NCI-H1930 (cell line): ENCODE measurements at regions not wholly inside any gene's neighbourhood (a gene's known extent, or its start where the extent isn't known, plus 50 kb on each side); places are given as distances from the start of the nearest gene placed in this dataset.
"Not testable (repeated sequence)": the region's sequence is repeated elsewhere in the genome, so short reads cannot be mapped to it uniquely, and the experiment has no call there.

Experiments
- DNase-seq, 2 experiments: peaks; one replicate each; lab custom pipeline; 2025; lab: John Stamatoyannopoulos, UW

GRCh38 chr10:16116404-16117304 is 256.3 kb upstream of the MINDY3 start:
- no peak for DNase-seq

GRCh38 chr10:16117305-16117695 is 257.0 kb upstream of the MINDY3 start:
- DNase-seq: no peak

GRCh38 chr10:16119445-16119844 is 259.1 kb upstream of the MINDY3 start:
- no peak for DNase-seq

DNA sequence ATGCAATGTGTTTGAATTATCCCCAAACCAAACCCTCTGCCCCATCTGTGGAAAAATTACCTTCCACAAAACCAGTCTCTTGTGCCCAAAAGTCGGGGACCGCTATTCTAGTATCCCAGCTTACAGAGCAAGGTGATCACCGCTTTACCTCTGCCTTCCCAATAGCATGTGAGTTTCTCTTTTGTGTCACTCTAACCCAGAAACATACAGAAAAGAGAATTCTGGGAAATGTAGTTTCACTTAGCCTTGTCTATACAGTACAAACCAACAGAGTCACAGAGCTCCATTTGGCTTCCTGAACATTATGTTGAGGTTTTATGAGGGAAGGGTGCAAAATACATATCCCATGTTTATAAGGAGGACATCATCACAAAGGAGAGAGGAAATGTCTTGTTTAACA is 260.3 kb upstream of the MINDY3 start:
- no peak for DNase-seq

GRCh38 chr10:16141499-16141898 is 281.2 kb upstream of the MINDY3 start:
- no peak for DNase-seq

DNA sequence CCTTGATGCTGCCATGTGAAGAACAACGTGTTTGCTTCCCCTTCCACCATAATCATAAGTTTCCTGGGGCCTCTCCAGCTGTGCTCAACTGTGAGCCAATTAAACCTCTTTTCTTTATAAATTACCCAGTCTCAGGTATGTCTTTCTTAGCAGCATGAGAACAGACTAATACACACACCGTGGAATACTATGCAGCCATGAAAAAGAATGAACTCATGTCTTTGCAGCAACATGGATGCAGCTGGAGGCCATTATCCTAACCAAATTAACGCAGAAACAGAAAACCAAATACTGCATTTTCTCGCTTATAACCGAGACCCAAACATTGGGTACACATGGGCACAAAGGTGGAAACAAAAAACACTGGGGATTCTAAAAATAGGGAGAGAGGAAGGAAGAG is 286.7 kb upstream of the MINDY3 start:
- no peak for DNase-seq

DNA sequence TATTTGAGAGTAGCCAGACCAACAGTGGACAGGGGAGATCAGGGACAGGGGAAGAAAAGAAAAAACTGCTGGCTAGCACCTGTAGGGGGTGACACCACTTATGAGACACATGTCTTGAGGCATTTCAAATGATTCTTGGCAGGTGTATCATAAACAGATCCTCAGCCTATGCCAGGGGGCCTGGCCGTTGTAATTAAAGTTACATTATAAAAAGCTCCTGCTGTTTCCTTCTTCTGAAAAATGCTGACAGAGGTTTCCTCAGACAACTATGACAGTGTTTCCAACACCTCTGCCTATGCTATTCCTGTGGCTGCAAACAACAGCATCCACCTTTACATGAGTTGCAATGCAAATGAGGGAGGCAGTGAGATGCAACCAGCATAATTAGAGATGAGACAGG is 281.0 kb upstream of the PTER start:
- no peak for DNase-seq

GRCh38 chr10:16156681-16157080 is 280.1 kb upstream of the PTER start:
- DNase-seq: no peak

DNA sequence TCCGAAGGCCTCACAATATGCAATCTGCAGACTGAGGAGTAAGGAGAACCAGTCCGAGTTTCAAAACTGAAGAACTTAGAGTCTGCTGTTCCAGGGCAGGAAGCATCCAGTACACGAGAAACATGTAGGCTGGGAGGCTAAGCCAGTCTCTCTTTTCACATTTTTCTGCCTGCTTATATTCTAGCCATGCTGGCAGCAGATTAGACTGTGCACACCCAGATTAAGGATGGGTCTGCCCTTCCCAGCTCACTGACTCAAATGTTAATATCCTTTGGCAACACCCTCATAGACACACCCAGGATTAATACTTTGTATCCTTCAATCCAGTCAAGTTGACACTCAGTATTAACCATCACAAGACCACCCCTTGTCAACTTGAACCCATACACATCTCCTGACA is 271.7 kb upstream of the PTER start:
- not testable (repeated sequence) for DNase-seq

DNA sequence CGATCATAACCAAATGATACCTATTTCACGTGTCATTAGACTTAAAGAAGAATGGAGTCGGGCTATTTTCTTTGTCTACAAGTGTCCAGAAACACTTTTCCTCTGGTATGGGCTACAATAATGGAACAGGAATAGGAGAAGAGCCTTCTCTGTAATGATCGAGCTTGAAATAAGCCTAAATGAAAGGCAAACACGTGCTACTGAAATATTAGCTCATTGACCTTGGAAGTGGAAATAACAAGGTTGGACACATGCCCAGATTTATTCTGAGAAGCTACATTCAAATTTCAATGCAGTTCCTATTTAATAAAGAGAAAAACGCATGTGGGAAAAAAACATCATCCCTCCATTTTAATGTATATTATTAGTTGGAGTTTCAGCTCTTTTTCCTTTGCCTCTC is 254.7 kb upstream of the PTER start:
- peak in 1 of 2 experiments; percentile 2 for DNase-seq

DNA sequence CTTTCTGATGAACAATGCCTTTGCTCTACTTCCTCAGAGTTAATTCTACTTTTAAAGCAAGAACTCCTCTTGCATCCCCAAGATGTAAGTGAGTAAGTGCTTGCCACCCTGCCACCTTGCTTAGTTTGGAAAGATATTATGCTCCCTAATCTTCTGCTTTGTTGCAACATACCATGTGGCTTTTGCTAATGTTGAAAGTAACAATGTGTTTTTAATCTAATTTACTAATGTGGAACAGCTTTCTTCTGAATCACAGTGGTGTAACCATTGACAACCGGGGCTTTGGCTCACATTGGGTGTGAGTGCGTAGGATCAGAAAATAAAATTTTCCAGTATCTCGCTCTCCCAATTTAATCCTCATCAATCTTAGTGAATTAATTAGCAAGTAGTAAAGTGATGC is 254.1 kb upstream of the PTER start:
- DNase-seq: no peak

DNA sequence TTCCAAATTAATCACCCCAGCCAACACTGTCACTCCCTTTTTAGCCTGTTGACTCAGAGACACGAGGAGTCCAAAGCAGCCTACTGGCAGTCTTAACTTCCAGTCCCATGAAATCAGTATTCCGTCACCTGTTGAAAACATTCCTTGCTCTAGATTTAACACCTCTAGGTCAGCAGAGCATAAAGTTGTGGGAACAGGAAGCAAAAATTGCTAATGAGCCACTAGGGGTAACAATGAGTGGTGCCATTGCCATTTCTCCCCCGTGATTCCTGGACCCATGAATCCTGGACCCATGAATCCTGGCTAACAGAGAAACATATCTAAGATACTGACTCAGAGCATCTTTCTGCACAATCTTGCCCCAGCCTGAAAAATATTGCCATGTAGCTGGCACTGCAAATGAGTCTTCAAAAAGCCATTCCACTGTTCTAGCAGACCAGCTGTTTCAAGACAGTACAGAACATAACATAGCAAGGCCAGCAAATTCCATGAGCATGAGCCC is 252.7 kb upstream of the PTER start:
- DNase-seq: no peak

- no peak for DNase-seq
These were observed 251.9 kb upstream of the PTER start for GRCh38 chr10:16184906-16185305.

DNA sequence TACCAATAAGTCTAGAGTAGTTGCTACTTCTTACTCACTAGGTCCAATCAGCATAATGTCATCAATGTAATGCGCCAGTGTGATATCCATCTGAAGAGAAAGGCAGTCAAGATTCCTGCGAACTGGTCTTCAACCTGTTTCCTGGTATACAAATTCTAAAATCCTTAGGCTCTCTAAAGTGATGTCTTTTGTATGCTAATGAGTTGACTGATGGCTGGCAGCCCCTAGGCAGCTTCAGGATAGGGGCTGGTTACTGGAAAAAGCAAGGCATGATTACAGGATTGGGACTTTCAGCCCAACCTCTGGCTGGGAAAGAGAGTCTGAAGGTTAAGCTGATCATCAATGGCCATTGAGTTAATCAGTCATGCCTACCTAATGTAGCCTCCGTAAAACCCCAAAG is 250.2 kb upstream of the PTER start:
- no peak for DNase-seq

- no peak for DNase-seq
These were observed 249.6 kb upstream of the PTER start for GRCh38 chr10:16187161-16187560.

DNA sequence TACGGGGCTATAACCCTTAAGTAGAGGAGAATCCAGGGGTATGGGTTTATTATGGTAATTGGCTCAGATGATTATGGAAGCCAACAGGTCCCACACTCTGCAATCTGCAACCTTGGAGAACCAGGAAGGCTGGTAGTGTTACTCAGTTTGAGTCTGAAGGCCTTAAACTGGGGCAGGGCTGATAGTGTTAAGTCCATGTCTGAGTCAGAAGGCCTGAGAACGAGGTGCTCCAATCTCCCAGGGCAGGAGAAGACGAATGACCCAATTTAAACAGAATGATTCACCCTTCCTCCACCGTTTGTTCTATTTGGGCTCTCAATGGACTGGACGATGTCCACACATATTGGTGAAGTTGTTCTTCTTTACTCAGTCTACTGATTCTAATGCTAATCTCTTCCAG is 244.5 kb upstream of the PTER start:
- DNase-seq: no peak

- no peak for DNase-seq
These were observed 243.6 kb upstream of the PTER start for GRCh38 chr10:16193241-16193640.

GRCh38 chr10:16195178-16195769 is 241.5 kb upstream of the PTER start:
- no peak for DNase-seq

DNA sequence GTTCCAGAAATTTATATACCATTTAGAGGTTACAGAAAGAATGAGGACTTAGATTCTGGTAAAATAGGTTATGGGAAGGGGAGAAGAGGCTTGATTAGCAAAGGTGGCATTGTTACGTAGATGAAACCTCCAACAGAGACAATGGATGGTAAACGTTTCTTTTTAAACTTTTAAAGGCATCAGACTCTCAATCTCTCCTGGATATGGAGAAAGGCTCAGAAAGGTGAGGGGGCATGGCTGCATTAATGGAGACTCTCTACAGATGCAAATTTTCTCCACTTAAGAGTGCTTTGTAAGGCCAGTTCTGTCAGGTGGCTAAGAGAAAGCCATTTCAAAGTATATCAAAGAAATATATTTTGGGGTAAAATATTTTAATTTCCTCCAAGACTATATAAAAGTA is 240.9 kb upstream of the PTER start:
- no peak for DNase-seq

DNA sequence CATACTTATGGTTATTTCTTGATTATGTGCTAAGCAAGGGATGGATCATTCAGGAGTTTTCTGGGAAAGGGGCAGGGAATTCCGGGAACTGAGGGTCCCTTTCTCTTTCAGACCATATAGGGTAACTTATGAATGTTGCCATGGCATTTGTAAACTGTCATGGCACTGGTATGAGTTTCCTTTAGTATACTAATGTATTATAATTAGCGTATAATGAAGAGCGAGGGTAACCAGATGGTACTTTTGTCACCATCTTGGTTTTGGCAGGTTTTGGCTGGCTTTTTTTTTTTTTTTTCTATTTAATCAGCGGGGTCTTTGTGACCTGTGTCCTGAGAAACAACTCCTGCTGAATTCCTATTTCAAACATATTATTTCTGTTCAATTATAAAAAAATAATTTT is 237.6 kb upstream of the PTER start:
- DNase-seq: no peak

- DNase-seq: not testable (repeated sequence)
These were observed 213.2 kb upstream of the PTER start for GRCh38 chr10:16223618-16224017.

DNA sequence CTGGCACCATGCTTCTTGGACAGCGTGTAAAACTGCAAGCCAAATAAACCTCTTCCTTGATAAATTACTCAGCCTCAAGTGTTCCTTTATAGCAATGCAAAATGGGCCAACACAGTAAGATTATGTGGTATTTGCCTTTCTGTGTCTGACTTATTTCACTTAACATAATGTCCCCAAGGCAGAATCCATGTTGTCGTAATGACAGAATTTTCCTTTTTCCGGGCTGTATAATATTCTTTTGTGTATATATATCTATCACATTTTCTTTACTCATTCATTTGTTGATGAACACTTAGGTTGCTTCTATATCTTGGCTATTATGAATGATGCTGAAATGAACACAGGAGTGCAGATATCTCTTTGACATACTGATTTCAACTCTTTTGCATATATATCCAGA is 209.1 kb upstream of the PTER start:
- no peak for DNase-seq

DNA sequence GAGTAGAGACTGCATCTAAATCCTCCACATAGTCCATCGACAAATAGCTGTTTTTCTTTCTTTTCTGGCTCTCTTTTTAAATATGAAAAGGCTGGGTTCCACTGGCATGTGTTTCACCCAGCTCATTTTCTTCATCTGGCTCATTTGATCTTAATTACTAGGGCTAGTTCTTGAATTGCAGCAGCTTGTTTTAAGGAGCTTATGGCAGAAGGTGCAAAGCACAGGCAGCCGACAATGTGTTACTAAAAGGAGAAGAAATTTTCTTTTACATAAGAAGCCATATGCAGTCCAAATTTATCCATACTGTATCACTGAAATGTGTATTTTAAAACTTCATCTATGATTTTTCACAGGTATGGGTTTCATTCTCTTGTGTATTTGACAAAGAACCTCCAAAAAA is 205.6 kb upstream of the PTER start:
- no peak for DNase-seq
